GM12864 (cell line): ENCODE measurements at regions not wholly inside any gene's neighbourhood (a gene's known extent, or its start where the extent isn't known, plus 50 kb on each side); places are given as distances from the start of the nearest gene placed in this dataset.

Source experiments
- DNase-seq: peaks from one replicate; pipeline ENCODE4 v3.0.0-alpha.2; 2011; ENCODE audit warnings: low read depth
- H3K4me3 ChIP-seq: 2 replicates; pipeline ENCODE4 v1.5.1; 2011; ENCODE audit warnings: mild to moderate bottlenecking, low read depth, low read length, control low read depth
- TF ChIP-seq, protein P1 (sequence below): IDR thresholded peaks from 2 replicates; pipeline ENCODE4 v1.5.1; 2011; ENCODE audit warnings: low read depth, mild to moderate bottlenecking, moderate library complexity, low read length, control low read depth, inconsistent platforms; ENCODE audit errors: missing control alignments

DNA sequence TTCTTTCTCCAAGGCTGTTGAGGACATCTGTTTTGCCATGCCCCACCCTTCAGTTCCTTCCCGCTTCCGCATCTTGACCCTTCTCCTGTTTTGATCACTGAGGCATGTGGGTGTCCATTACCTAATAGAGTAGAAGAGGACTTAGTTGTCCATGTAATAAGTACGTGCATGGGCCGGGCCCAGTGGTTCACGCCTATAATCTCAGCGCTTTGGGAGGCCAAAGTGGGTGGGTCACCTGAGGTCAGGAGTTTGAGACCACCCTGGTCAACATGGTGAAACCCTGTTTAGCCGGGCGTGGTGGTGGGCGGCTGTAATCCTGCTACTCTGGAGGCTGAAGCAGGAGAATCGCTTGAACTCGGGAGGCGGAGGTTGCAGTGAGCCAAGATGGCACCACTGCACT is 637.8 kb upstream of the EEF2KMT start:
- TF ChIP-seq, protein P1, sequence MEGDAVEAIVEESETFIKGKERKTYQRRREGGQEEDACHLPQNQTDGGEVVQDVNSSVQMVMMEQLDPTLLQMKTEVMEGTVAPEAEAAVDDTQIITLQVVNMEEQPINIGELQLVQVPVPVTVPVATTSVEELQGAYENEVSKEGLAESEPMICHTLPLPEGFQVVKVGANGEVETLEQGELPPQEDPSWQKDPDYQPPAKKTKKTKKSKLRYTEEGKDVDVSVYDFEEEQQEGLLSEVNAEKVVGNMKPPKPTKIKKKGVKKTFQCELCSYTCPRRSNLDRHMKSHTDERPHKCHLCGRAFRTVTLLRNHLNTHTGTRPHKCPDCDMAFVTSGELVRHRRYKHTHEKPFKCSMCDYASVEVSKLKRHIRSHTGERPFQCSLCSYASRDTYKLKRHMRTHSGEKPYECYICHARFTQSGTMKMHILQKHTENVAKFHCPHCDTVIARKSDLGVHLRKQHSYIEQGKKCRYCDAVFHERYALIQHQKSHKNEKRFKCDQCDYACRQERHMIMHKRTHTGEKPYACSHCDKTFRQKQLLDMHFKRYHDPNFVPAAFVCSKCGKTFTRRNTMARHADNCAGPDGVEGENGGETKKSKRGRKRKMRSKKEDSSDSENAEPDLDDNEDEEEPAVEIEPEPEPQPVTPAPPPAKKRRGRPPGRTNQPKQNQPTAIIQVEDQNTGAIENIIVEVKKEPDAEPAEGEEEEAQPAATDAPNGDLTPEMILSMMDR = no peak

DNA sequence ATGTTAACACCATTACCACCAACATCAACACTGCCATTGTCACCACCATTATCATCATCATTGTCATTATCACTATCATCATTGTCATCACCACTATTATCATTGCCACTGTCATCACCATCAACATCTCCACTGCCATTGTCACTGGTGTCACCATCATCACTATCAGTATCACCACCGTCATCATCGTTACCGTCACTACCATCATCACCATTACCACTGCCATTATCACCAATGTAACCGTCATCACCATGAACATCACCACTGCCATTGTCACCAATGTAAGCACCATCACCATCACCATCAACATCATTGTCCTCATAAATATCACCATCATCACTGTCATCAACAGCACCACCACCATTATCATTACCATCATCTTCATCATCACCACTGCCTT is 633.2 kb upstream of the EEF2KMT start:
- H3K4me3 ChIP-seq = no peak overlapping the region
- DNase-seq = no peak
- TF ChIP-seq, protein P1 = no peak

More for the DNA sequence above, 637.8 kb upstream of the EEF2KMT start:
- DNase-seq = no peak
- no peak overlapping the region for H3K4me3 ChIP-seq

DNA sequence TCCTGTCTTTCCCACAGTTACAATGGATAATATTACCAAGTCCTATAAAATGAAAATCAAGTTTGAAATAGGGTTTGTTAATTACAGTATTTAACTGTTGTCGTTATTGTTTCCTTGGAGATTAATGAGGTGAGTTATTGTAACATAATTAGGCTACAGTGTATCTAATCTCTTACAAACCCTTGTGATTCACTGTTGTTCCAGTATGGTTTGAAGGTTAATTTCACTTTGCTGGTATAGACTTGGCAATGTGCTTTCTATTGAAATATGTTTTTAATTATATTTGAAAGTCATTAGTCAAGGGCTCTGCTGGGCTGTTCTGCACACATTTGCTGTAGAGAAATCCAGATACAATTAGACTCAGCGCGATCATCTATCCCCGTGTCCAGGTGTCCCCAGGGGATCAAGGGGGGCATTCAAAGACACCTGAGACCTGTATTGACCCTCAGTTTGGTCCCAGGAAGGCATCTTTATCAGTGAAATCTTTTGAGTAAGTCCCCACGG is 624.6 kb upstream of the EEF2KMT start:
- DNase-seq = no peak
- TF ChIP-seq, protein P1 = no peak
- H3K4me3 ChIP-seq = no peak overlapping the region

DNA sequence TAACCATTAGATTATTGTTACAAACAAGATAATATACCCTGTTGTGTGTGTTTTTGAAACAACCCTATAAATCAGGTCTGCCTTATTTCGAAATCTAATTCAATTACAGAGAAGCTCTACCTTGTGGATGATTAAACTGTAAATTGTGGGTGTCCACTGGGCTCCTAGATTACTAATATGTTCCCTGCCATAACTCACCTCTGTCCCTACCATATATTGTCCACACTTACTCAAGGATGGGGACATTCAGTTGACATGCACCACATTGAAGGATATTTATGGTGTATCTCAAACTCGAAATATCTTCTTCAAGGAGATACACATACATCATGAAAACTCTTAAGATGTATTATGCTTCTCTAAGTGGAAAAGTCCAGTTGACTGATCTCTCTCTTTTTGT is 617.6 kb upstream of the EEF2KMT start:
- H3K4me3 ChIP-seq = no peak overlapping the region
- no peak for DNase-seq
- TF ChIP-seq, protein P1 = no peak

DNA sequence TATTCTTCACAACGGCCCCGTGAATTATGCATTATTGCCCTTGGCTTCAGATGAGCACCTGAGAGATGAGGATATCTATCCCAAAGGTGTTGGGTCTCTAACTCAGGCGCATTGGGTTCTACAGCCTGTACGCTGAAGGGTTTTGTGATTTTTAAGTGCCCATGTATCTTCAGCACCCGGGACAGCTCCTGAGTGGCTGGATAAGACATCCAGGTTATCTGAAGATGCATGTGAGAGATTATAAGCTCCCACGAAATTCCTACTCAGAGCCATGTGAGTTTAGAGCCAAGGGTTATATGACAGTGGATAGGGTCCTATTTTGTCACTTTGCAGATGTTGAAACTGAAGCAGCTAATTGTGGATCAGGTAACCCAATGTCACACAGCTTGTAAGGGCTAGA is 612.3 kb upstream of the EEF2KMT start:
- TF ChIP-seq, protein P1 = no peak
- H3K4me3 ChIP-seq = no peak overlapping the region
- DNase-seq = no peak

DNA sequence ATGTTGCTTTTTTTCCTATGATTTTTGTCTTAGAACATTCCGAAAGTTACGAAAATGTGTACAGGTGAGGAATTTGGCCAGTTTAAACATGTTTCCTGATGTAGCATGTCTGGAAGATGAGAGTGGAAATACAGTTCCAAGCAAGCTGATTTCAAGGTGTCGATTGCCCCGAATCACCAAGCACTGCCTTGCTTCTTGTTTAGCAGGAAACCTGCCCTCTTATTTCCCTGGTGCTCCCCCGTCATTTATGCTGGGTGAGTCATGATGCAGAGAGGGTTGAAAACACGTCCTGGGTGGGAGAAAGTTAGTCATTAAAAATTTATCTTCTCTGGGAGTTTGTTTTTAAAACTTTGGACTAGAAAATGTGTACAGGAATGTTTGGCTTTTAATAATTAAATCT is 608.6 kb upstream of the EEF2KMT start:
- no peak overlapping the region for H3K4me3 ChIP-seq
- TF ChIP-seq, protein P1 = no peak
- no peak for DNase-seq

DNA sequence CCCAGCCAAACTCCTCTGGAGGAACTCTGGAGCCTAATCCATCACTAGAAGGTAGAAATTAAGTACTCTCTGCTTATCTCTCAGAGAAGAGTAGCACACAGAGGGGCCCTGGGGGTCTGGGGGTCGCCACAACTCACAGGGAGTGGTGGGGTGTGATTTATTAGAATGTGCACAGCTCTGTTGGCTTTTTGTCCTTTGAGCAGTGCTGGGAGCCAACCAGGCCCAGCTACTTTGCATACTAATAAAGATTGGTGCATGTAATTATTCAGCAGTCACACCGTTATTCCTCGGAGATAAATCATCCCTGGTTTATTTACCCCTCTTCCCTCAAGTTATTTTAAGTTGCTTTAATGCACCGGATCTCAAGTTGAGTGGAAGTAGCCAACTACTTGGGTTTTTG is 606.7 kb upstream of the EEF2KMT start:
- no peak overlapping the region for H3K4me3 ChIP-seq
- TF ChIP-seq, protein P1 = no peak
- DNase-seq = no peak
